Choroid plexus epithelial cell (primary cell): ENCODE measurements at regions not wholly inside any gene's neighbourhood (a gene's known extent, or its start where the extent isn't known, plus 50 kb on each side); places are given as distances from the start of the nearest gene placed in this dataset.

Source experiments
- DNase-seq: peaks from one replicate; pipeline ENCODE4 v3.0.0-alpha.2; 2010; ENCODE audit warnings: low read depth
- H3K4me3 ChIP-seq: 2 replicates; pipeline ENCODE4 v1.5.1; 2011; ENCODE audit warnings: low read depth, mild to moderate bottlenecking, control low read depth, low read length, moderate library complexity
- CTCF ChIP-seq: conservative IDR thresholded peaks from 2 replicates; pipeline ENCODE4 v1.5.1; 2011; ENCODE audit warnings: low read depth, mild to moderate bottlenecking, control low read depth, inconsistent platforms, low read length, moderate library complexity

GRCh38 chr6:41463062-41463930 is 82.9 kb upstream of the FOXP4 start:
- H3K4me3 ChIP-seq: no peak overlapping the region
- DNase-seq: peak; percentile 65
- TF ChIP-seq CTCF: peak; percentile 52

GRCh38 chr6:41464019-41464418 is 82.2 kb upstream of the FOXP4 start:
- no peak overlapping the region for H3K4me3 ChIP-seq
- no peak for TF ChIP-seq CTCF
- no peak for DNase-seq

GRCh38 chr6:41464481-41464880 is 81.7 kb upstream of the FOXP4 start:
- DNase-seq: peak; percentile 38
- no peak overlapping the region for H3K4me3 ChIP-seq
- TF ChIP-seq CTCF: no peak

GRCh38 chr6:41466437-41466990 is 79.7 kb upstream of the FOXP4 start:
- DNase-seq: peak; percentile 62
- no peak overlapping the region for H3K4me3 ChIP-seq
- TF ChIP-seq CTCF: no peak

GRCh38 chr6:41467061-41467460 is 79.1 kb upstream of the FOXP4 start:
- TF ChIP-seq CTCF: no peak
- no peak overlapping the region for H3K4me3 ChIP-seq
- no peak for DNase-seq

- TF ChIP-seq CTCF: no peak
- DNase-seq: no peak
- H3K4me3 ChIP-seq: no peak overlapping the region
These were observed 78.4 kb upstream of the FOXP4 start for GRCh38 chr6:41467627-41468404.
